ENCODE measurements at regions not wholly inside any gene's neighbourhood (a gene's known extent, or its start where the extent isn't known, plus 50 kb on each side); places are given as distances from the start of the nearest gene placed in this dataset.

DNA sequence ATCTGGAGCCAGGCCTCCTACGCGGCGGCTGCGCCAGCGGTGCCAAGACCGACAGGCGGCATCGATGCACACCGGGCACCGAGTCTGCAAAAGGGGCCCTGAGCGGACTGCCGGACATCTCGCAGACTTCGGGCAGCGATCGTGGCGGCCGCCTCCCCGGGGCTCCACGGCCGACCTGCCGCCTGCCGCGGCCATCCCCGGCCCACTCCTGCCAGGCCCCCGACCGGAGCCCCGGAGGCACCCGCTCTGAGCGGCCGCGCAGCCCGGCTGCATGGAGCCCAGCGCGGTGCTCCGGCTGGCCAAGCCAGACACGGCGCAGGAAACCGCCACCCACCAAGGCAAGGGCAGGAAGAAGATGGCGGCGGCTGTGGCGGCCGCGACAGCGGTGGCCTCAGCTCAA is 154.2 kb upstream of the KCTD7 start:
- TF ChIP-seq POLR2A (IDR thresholded peaks at IDR 0.05): no peak
- TF ChIP-seq, protein P1, sequence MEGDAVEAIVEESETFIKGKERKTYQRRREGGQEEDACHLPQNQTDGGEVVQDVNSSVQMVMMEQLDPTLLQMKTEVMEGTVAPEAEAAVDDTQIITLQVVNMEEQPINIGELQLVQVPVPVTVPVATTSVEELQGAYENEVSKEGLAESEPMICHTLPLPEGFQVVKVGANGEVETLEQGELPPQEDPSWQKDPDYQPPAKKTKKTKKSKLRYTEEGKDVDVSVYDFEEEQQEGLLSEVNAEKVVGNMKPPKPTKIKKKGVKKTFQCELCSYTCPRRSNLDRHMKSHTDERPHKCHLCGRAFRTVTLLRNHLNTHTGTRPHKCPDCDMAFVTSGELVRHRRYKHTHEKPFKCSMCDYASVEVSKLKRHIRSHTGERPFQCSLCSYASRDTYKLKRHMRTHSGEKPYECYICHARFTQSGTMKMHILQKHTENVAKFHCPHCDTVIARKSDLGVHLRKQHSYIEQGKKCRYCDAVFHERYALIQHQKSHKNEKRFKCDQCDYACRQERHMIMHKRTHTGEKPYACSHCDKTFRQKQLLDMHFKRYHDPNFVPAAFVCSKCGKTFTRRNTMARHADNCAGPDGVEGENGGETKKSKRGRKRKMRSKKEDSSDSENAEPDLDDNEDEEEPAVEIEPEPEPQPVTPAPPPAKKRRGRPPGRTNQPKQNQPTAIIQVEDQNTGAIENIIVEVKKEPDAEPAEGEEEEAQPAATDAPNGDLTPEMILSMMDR (IDR thresholded peaks at IDR 0.05): no peak
